ENCODE measurements at regions not wholly inside any gene's neighbourhood (a gene's known extent, or its start where the extent isn't known, plus 50 kb on each side); places are given as distances from the start of the nearest gene placed in this dataset.
"Not testable (repeated sequence)": the region's sequence is repeated elsewhere in the genome, so short reads cannot be mapped to it uniquely, and the experiment has no call there.

DNA sequence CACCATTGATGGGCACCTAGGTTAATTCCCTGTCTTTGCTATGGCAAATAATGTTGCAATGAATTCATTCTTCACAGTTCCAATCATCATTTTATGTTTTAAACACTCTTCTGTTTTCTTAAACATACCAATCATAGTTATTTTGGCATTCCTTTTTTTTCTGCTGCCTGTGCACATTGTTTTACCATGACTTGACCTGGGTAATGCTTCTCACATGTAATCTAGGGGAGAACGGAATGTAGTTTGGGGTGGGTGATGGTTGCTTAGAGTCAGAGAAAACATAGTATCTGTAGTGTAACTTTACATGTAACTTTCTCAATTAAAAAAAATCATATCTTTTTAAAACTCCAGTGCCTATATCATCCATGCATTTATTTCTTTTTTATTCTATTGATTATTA, 1945.3 kb upstream of the RAG2 start:
- no peak for DNase-seq

DNA sequence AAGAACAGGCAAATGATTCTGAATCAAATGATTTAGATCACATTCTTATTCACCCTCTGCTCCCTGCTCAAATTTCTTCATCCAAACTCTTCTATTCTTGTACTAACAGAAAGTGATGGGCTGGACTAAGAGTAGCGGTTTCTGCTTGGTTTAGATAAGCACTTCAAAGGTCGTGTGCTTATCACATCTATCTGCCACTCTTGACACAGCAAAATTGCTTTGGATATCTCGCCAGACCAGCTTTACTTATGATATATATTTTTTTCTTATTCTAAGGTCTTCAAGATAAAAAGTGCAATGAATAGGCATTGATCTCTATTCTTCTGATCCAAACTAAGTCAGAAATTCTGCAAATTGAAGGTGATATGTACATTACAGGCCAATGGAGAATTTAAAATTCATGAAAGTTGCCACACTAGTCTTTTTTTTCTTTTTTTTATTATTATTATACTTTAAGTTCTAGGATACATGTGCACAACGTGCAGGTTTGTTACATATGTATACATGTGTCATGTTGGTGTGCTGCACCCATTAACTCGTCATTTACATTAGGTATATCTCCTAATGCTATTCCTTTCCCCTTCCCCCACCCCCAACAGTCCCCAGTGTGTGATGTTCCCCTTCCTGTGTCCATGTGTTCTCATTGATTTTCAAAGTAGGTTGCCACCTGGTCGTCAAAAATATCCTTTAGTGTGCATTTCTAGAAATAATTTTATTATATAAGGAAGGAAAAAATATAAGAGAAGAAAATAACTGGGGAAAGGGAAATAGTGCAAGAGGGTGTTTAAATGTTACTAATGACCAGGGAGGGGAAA, 1941.0 kb upstream of the RAG2 start:
- no peak for DNase-seq

DNA sequence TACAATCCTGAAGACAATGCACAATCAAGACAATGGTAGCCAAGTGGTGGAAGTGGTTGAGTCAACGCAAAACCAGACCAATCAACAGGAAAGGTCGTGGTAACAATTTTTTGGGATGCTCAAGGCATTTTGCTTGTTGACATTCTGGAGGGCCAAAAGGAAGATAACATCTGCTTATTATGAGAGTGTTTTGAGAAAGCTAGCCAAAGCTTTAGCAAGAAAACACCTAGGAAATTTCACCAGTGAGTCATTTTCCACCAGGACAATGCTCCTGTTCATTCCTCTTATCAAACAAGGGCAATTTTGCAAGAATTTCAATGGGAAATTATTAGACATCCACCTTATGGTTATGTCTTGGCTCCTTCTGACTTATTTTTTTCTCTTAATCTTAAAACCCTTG, 1932.2 kb upstream of the RAG2 start:
- no peak for DNase-seq

DNA sequence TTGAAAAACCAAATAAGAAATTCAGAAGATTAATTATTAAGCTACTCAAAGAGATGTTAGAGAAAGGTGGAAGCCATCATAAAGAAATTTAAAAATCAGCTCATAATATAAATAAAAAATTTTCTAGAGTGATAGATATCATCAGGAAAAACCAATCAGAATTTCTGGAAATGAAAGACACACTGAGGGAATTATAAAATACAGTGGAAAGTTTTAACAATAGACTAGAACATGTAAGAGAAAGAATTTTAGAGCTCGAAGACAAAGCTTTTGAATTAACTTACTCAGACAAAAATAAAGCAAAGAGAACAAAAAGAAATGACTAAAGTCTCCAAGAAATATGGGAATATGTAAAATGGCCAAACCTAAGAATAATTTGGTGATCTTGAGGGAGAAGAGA, 1926.9 kb upstream of the RAG2 start:
- DNase-seq, result no peak

DNA sequence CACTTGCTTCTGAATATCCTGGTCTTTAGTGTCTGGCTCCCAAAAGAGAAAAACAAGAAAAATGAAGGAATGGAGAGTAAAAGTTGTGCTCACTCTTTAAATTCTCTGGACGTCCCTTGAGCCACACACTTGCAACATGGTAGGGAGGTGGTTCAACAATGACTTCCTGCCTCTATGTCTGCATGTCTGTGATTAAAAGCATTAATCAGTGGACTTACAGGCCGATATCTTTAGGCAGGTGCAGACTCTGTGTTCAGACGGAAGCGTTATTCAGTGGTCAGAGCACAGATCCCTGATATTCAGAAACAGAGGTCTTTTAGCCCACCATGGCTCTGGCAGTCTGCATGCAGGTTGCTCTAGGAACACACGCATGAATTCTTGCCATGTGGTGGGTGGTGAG, 1920.0 kb upstream of the RAG2 start:
- no peak for DNase-seq

DNA sequence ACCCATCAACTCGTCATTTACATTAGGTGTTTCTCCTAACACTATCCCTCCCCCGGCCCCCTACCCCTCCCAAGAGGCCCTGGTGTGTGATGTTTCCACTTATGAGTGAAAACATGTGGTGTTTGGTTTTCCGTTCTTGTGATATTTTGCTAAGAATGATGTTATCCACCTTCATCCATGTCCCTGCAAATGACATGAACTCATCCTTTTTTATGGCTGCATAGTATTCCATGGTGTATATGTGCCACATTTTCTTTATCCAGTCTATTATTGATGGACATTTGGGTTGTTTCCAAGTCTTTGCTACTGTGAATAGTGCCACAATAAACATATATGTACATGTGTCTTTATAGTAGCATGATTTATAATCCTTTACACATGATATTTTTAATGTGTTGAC, 1914.8 kb upstream of the RAG2 start:
- DNase-seq, result not testable (repeated sequence)

DNA sequence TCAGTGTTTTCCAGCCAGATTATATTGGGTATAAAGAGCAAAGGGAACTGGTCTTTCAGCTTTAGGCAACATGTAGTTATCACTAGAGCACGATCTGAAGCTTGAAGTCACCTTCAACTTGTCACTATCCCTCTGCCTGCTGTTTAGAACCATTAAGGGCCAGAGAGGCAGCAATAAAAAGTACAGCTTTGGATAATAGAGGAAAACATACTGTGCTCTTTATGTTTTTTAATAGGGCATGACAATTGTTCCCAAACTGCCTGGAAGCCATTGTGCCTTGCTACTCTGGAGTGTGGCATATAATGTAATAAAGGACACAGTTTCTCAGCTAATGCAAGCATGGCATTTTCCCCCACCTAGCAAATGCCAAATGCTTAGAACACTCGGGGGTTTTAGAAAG, 1912.0 kb upstream of the RAG2 start:
- no peak for DNase-seq

DNA sequence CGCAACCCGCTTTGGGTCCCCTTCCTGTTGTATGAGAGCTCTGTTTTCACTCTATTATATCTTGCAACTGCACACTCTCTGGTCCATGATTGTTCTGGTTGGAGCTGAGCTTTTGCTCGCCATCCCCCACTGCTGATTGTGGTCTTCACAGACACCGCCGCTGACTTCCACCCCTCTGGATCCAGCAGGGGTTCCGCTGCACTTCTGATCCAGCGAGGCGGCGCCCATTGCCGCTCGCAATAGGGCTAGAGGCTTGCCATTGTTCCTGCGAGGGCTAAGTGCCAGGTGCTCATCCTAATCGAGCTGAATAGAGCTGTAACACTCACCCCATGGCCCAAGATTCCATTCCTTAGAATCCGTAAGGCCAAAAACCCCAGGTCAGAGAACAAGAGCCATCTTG, 1905.8 kb upstream of the RAG2 start:
- DNase-seq, result no peak

DNA sequence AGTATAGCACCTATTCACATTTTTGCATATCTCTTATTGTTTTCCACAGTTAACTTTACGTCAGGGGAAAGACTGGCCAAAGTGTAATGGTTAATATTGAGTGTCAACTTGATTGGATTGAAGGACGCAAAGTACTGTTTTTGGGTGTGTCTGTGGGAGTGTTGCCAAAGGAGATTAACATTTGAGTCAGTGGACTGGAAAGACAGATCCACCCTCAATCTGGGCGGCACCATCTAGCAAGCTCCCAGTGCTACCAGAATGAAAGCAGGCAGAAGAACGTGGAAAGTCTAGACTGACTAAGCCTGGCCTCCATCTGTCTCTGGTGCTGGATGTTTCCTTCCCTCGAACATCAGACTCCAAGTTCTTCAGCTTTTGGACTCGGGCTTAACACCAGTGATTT, 1900.7 kb upstream of the RAG2 start:
- no peak for DNase-seq

DNA sequence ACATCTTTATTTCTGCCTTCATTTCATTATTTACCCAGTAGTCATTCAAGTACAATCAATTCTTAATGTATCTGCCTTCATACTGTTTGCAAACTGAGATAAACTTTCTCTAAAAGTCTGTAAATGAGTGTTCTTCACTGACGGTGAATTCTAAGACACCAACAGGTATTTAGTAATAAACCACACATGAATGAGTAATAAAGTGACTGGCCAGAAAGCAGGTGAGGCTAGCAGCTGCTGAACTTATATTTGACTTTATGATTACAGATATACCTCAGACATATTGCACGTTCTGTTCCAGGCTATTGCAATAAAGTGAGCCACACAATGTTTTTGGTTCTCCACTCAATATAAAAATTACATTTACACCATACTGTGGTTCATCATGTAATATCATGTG, 1894.0 kb upstream of the RAG2 start:
- no peak for DNase-seq

DNA sequence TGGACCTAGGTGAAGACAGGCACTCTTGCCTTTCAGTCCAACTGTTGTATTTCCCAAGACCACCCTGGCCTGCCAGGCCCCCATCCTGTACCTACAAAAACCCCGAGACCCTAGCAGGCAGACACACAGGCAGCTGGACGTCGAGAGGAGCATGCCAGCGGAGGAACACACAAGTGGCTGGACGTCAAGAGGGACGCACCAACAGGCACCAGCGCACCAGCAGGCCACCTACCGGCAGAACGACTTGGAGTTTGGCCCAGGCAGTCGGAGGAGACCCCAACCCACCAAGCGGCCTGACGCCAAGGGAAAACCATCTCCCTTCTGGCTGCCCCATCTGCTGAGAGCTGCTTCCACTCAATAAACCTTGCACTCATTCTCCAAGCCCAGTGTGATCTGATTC, 1883.4 kb upstream of the RAG2 start:
- no peak for DNase-seq

DNA sequence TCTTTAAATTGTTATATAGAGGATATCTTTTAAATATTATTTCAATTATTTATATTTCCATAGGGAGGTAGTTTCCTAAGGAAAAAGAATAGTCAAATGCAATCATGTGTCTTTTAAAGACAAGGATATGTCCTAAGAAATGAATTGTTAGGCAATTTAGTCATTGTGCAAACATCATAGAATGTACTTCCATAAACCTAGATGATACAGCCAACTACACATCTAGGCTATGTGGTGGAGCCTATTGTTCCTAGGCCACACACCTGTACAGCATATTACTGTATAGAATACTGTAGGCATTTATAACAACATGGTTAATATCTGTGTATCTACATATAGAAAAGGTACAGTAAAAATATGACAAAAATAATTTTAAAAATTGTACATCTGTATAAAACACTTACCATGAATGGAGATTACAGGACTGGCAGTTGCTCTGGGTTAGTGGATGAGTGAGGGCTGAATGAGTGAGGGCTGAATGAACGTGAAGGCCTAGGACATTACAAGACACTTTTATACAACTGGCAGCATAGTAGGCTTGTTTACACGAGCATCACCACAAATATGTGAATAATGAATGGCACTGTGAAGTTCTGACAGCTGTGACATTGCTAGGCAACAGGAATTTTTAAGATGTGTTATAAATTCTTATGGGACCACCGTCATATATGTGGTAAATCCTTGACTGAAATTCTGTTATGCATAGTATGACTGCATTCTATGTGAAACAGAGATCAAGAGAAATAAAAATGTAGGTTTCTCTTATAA, 1879.0 kb upstream of the RAG2 start:
- DNase-seq, result no peak

DNA sequence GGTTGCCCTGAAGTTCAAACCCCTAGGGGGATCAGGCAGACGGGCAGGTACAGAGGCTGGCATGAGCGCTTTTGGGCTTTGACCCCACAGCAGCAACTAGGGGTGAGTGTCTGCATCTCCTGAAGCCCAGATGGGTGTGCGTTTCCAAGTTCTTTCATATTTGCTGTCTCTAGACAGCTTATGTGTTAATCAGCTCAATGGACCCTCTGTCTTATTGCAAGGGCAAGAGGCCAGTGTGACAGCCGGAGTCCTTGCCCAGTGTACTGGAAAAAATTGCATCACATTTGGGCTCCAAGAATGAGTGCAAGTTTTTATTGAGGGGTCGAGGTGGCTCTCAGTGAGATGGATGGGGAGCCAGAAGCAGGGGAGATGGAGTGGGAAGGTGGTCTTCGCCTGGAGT, 1863.7 kb upstream of the RAG2 start:
- no peak for DNase-seq

DNA sequence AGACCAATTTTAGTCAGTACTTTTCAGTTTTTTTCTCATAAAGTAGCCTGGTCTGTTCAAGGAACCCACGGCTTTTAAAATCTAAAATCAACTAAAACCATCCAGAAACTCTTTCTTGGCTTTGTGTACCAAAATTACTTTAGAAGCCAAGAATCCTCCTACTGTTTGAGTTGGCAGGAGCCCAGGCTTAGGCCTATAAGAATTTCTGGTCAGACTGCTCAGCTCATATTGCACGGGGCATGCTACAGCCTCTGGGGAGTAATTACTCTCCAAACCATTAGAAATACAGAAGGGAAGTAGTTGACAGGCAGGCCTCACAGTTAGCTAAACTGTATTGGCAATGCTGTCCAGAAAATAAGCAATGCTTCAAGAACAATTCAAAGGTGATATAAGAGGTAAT, 1862.9 kb upstream of the RAG2 start:
- no peak for DNase-seq

DNA sequence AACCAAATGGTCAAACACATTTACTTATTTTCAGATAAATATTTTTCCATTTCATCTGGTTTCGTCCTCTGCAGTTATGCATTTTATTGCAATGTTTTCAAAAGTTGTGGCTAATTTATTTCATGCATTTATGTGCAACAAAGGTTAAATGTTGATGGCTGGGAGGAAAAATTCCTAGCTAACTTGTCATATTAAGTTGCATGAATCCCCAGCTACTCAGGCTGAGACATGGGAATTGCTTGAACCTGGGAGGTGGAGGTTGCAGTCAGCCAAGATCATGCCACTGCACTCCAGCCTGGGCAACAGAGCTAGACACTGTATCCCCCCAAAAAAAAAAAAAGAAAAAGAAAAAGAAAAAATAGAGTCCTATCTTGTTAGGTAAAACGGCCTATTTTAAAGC, 1862.4 kb upstream of the RAG2 start:
- DNase-seq, result no peak

DNA sequence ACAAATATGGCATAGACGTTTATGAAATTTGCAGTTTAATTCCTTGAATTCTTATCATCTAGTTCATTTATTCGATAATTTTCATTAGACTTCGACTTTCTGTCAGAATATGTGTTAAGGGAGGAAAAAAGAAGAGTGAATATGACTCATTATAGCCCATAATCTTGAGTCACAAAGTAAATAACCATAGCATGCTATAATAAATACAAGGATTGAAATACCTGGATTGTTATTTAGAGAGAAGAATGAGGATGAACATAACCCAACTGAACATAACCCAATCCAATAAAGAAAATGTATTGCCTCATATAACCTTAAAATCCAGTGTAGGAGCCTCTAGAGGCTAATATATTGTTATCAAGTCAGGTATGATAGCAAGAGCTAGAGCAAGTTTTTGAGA, 1858.3 kb upstream of the RAG2 start:
- no peak for DNase-seq

DNA sequence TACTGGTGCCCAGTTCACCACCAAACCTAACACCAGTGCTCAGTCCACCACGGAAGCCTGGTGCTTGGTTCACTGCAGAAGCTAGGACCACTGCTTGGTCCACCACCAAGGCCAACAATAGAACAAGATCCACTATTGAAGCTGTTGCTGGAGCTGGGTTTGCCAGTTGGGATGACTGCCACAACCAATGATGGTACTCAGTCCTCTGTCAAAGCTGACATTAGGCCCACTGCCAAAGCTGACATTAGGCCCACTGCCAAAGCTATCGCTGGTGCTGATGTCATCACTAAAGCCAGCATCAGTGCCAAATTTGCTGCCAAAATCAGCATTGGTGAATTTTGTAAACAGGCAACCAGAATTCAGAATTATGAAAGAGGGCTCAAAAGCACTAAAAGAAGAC, 1850.2 kb upstream of the RAG2 start:
- DNase-seq, result no peak

DNA sequence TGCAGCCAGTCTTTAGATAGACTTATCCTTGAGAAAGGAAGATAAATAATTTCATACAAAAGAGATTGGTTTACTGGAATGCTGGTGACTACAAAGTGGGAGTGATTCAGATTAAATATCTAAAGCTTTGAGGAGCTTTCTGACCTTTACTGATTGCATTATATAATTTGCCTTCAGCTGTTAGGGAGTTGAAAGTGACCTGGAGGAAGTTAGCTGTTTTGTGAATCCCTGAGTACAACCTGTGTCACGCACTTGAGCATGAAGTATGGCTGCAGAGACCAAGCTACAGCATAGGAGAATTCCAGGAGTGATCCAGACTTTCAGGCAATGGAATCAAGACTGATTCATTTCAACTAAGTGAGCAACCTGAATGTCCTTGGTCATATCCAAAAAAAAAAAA, 1848.3 kb upstream of the RAG2 start:
- no peak for DNase-seq

DNA sequence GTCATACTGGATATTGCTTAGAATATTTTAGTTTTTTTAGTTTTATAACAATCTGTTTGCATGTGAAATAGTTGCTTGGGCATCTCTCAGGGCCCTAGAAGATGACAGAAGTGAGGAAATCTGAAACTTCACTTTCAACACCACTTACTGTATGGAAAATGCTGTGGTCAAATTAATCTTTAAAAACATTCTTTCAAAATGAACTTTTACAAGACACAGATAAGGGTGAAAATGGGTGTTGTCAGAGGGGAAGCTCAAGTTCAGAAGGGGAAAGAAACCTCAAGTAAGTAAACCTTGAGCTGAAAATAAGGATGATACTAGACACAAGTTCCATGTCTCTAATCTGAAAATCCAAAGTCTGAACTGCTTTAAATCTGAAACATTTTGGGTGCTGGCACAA, 1840.1 kb upstream of the RAG2 start:
- no peak for DNase-seq

DNA sequence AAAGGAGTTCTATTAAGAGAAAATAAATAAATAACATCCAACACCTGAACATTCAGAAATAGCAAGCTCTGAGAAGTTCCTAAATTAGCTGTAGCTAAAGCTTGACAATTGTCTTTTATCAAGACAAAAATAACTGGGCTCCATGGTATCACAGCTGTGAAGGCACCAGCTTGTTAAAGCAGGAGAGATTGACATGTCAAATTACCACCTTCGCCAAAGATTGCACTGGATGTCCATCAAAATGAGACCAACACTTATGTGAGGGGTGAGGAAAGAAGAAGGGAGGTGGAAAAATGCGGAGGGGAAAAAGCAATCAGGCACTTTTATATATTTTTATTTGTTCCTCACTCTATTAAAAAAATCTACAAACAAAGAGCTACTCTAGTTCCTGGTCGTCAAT, 1827.5 kb upstream of the RAG2 start:
- DNase-seq, result no peak

DNA sequence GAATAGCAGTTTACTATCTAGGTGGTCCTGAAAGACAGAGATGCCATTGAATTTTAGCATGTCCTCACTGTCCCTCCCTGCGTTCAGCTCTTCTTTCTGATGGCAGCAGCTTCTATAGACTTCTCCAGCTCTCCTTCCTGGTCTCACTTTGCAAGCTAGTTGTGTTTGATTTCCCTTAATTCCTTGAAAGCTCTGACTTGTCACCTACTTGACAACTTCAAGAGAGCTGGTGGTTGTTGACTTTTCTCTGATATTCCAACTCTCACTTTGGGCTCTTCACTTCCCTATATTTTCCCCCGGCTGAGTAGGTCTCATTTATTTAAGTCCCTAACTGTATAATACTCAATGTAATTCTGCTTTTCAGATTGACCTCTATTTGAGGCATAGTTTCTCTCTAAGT, 1825.0 kb upstream of the RAG2 start:
- no peak for DNase-seq

DNA sequence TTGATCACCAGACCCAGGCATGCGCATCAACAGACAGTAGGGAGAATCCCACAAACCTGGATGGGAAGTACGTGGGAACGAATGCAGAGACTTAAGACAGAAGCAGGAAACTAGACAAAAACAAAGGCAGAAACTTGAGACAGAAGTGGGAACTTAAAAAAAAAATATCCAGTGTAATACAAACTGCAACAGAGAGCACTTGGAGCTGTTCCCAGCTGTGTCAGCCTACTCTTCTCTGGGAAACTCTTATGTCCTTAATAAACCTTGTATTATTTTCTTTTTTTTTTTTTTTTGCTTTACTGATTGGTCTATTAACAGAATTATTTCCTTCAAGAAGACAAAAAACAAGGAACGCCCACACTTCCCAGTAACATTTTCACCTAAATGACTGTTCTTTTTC, 1818.1 kb upstream of the RAG2 start:
- no peak for DNase-seq

DNA sequence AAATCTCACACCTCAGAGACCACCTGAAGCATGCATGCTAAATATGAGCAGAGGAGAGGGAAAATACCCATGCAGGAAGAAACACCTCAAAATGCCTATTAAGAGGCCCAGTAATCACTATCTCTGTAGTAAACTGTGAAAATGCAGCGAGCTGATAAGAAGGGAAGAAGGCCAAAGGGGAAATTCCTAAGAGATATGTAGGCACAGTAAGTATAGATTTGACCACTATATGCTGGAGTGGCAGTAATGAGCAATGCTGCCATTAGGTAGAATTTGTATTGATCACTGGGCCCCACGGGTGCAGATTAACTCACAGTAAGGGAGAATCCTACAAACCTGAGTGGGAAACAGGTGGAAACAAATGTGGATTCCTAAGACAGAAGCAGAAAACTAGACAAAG, 1813.1 kb upstream of the RAG2 start:
- no peak for DNase-seq

DNA sequence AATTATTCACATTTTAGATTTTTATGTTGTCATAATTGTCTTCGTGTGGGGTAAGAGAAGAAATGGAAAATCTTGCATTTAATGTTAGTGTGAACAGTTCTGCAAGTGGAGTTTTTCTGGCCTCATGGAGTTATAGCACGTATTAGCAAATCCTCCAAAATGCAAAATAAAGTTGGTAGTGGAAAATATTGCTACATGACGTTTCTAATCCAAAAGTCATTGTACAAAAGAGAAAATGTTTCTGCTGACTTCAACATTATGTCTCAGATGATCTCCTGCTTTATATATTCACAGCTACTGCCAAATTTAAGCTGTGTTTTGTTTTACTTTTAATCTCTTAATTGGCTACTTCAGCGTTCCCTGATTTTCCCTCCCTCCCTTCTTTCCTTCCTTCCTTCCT, 1804.0 kb upstream of the RAG2 start:
- no peak for DNase-seq

DNA sequence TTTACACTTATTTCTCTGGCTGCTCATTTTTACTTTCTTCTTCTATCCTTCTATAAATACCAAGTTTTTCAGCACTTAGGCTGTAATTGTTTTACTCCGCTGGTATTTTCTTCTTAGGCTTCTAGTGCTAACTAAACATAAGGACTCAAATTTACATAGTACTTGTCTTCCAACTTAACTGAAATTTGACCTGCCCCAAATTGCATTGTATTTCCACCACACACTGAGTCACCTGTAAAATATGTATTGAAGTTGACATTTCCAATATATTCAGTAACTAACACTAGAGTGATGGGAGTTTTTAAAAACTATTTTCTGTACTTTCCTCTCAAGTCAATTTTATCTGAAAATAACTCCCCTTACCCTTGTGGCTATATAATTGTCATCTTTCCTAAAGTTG, 1794.1 kb upstream of the RAG2 start:
- DNase-seq, result no peak

Data from activated CD4-positive, alpha-beta T cell treated with anti-CD3 and anti-CD28 coated beads, Interleukin-2, amount 50 U/mL, for 48 hours (primary cell).